ENCODE measurements at regions not wholly inside any gene's neighbourhood (a gene's known extent, or its start where the extent isn't known, plus 50 kb on each side); places are given as distances from the start of the nearest gene placed in this dataset.
"Not testable (repeated sequence)": the region's sequence is repeated elsewhere in the genome, so short reads cannot be mapped to it uniquely, and the experiment has no call there.

- DNase-seq (ENCODE audit: insufficient read length), result no peak
- FAIRE-seq, result no peak
- TF ChIP-seq POLR2AphosphoS5 (IDR thresholded peaks at IDR 0.05; ENCODE audit: low read depth, low read length) (no peak), TAF1 (IDR thresholded peaks at IDR 0.05; ENCODE audit: borderline replicate concordance, low read depth, low read length) (no peak), POLR2A (IDR thresholded peaks at IDR 0.05; ENCODE audit: low read depth, low read length) (no peak)
Observed at GRCh38 chr1:185474440-185475149, 157.6 kb upstream of the IVNS1ABP start.

- no peak for TF ChIP-seq TAF1 (IDR thresholded peaks at IDR 0.05; ENCODE audit: borderline replicate concordance, low read depth, low read length)
- TF ChIP-seq POLR2A (IDR thresholded peaks at IDR 0.05; ENCODE audit: low read depth, low read length), result no peak
- no peak for TF ChIP-seq POLR2AphosphoS5 (IDR thresholded peaks at IDR 0.05; ENCODE audit: low read depth, low read length)
- no peak for DNase-seq (ENCODE audit: insufficient read length)
- no peak for FAIRE-seq
Observed at GRCh38 chr1:185473186-185473585, 156.1 kb upstream of the IVNS1ABP start.

GRCh38 chr1:185468626-185469025 is 151.6 kb upstream of the IVNS1ABP start:
- TF ChIP-seq POLR2A (IDR thresholded peaks at IDR 0.05; ENCODE audit: low read depth, low read length) (no peak), POLR2AphosphoS5 (IDR thresholded peaks at IDR 0.05; ENCODE audit: low read depth, low read length) (no peak), TAF1 (IDR thresholded peaks at IDR 0.05; ENCODE audit: borderline replicate concordance, low read depth, low read length) (no peak)
- FAIRE-seq (no peak), DNase-seq (ENCODE audit: insufficient read length) (no peak)

- FAIRE-seq (no peak), DNase-seq (ENCODE audit: insufficient read length) (no peak)
- TF ChIP-seq POLR2A (IDR thresholded peaks at IDR 0.05; ENCODE audit: low read depth, low read length) (no peak), TAF1 (IDR thresholded peaks at IDR 0.05; ENCODE audit: borderline replicate concordance, low read depth, low read length) (no peak), POLR2AphosphoS5 (IDR thresholded peaks at IDR 0.05; ENCODE audit: low read depth, low read length) (no peak)
Observed at GRCh38 chr1:185467122-185467521, 150.1 kb upstream of the IVNS1ABP start.

GRCh38 chr1:185464777-185465176 is 147.7 kb upstream of the IVNS1ABP start:
- FAIRE-seq (no peak), DNase-seq (ENCODE audit: insufficient read length) (no peak)
- TF ChIP-seq TAF1 (IDR thresholded peaks at IDR 0.05; ENCODE audit: borderline replicate concordance, low read depth, low read length) (no peak), POLR2AphosphoS5 (IDR thresholded peaks at IDR 0.05; ENCODE audit: low read depth, low read length) (no peak), POLR2A (IDR thresholded peaks at IDR 0.05; ENCODE audit: low read depth, low read length) (no peak)

- FAIRE-seq (no peak), DNase-seq (ENCODE audit: insufficient read length) (no peak)
- TF ChIP-seq POLR2AphosphoS5 (IDR thresholded peaks at IDR 0.05; ENCODE audit: low read depth, low read length) (no peak), TAF1 (IDR thresholded peaks at IDR 0.05; ENCODE audit: borderline replicate concordance, low read depth, low read length) (no peak), POLR2A (IDR thresholded peaks at IDR 0.05; ENCODE audit: low read depth, low read length) (no peak)
Observed at GRCh38 chr1:185463433-185463832, 146.4 kb upstream of the IVNS1ABP start.

GRCh38 chr1:185463011-185463410 is 146.0 kb upstream of the IVNS1ABP start:
- DNase-seq (ENCODE audit: insufficient read length), result no peak

GRCh38 chr1:185460723-185461122 is 143.7 kb upstream of the IVNS1ABP start:
- not testable (repeated sequence) for DNase-seq (ENCODE audit: insufficient read length); FAIRE-seq

More at GRCh38 chr1:185463011-185463410, 146.0 kb upstream of the IVNS1ABP start:
- no peak for TF ChIP-seq POLR2AphosphoS5 (IDR thresholded peaks at IDR 0.05; ENCODE audit: low read depth, low read length)
- TF ChIP-seq POLR2A (IDR thresholded peaks at IDR 0.05; ENCODE audit: low read depth, low read length), result no peak
- no peak for TF ChIP-seq TAF1 (IDR thresholded peaks at IDR 0.05; ENCODE audit: borderline replicate concordance, low read depth, low read length)
- no peak for FAIRE-seq

GRCh38 chr1:185459141-185459540 is 142.1 kb upstream of the IVNS1ABP start:
- DNase-seq (ENCODE audit: insufficient read length) (no peak), FAIRE-seq (no peak)
- TF ChIP-seq POLR2AphosphoS5 (IDR thresholded peaks at IDR 0.05; ENCODE audit: low read depth, low read length), result no peak
- no peak for TF ChIP-seq POLR2A (IDR thresholded peaks at IDR 0.05; ENCODE audit: low read depth, low read length)
- no peak for TF ChIP-seq TAF1 (IDR thresholded peaks at IDR 0.05; ENCODE audit: borderline replicate concordance, low read depth, low read length)

- FAIRE-seq (no peak), DNase-seq (ENCODE audit: insufficient read length) (no peak)
- TF ChIP-seq POLR2A (IDR thresholded peaks at IDR 0.05; ENCODE audit: low read depth, low read length) (no peak), TAF1 (IDR thresholded peaks at IDR 0.05; ENCODE audit: borderline replicate concordance, low read depth, low read length) (no peak), POLR2AphosphoS5 (IDR thresholded peaks at IDR 0.05; ENCODE audit: low read depth, low read length) (no peak)
Observed at GRCh38 chr1:185458670-185459069, 141.6 kb upstream of the IVNS1ABP start.

GRCh38 chr1:185453496-185454192 is 136.6 kb upstream of the IVNS1ABP start:
- TF ChIP-seq POLR2A (IDR thresholded peaks at IDR 0.05; ENCODE audit: low read depth, low read length), result no peak
- FAIRE-seq (no peak), DNase-seq (ENCODE audit: insufficient read length) (no peak)

- DNase-seq (ENCODE audit: insufficient read length) (no peak), FAIRE-seq (no peak)
- TF ChIP-seq POLR2AphosphoS5 (IDR thresholded peaks at IDR 0.05; ENCODE audit: low read depth, low read length), result no peak
- no peak for TF ChIP-seq TAF1 (IDR thresholded peaks at IDR 0.05; ENCODE audit: borderline replicate concordance, low read depth, low read length)
- no peak for TF ChIP-seq POLR2A (IDR thresholded peaks at IDR 0.05; ENCODE audit: low read depth, low read length)
Observed at GRCh38 chr1:185450917-185451316, 133.9 kb upstream of the IVNS1ABP start.
